HUES64 (cell line): ENCODE measurements at regions not wholly inside any gene's neighbourhood (a gene's known extent, or its start where the extent isn't known, plus 50 kb on each side); places are given as distances from the start of the nearest gene placed in this dataset.
"Not testable (repeated sequence)": the region's sequence is repeated elsewhere in the genome, so short reads cannot be mapped to it uniquely, and the experiment has no call there.

Experiments
- H3K27ac ChIP-seq: 2 replicates; pipeline ENCODE4 v1.7.0; 2013; ENCODE audit warnings: low read depth, low read length, inconsistent platforms
- H3K27me3 ChIP-seq: 2 replicates; pipeline ENCODE4 v1.6.1; 2013; ENCODE audit warnings: mild to moderate bottlenecking, low read length; ENCODE audit not compliant: insufficient read depth
- H3K36me3 ChIP-seq: 2 replicates; pipeline ENCODE4 v1.6.1; 2013; ENCODE audit warnings: mild to moderate bottlenecking, low read length; ENCODE audit not compliant: insufficient read depth
- H3K4me1 ChIP-seq: 2 replicates; pipeline ENCODE4 v1.6.1; 2013; ENCODE audit warnings: mild to moderate bottlenecking, low read length, moderate library complexity; ENCODE audit not compliant: insufficient read depth
- H3K4me3 ChIP-seq: 2 replicates; pipeline ENCODE4 v1.5.1; 2013; ENCODE audit warnings: mild to moderate bottlenecking, low read length, moderate library complexity
- H3K9ac ChIP-seq: 2 replicates; pipeline ENCODE4 v1.6.1; 2013; ENCODE audit warnings: mild to moderate bottlenecking, low read depth, low read length
- H3K9me3 ChIP-seq: 2 replicates; pipeline ENCODE4 v1.6.1; 2013; ENCODE audit warnings: low read depth, low read length; ENCODE audit not compliant: insufficient read depth
- whole genome bisulfite sequencing: fragments of 150-250, 120-280 bp; methylation state at CpG from one replicate; pipeline ENCODE4 v1.1.7; 2013; ENCODE audit warnings: missing lambda C conversion rate; 5-methylcytosine and 5-hydroxymethylcytosine counted together

DNA sequence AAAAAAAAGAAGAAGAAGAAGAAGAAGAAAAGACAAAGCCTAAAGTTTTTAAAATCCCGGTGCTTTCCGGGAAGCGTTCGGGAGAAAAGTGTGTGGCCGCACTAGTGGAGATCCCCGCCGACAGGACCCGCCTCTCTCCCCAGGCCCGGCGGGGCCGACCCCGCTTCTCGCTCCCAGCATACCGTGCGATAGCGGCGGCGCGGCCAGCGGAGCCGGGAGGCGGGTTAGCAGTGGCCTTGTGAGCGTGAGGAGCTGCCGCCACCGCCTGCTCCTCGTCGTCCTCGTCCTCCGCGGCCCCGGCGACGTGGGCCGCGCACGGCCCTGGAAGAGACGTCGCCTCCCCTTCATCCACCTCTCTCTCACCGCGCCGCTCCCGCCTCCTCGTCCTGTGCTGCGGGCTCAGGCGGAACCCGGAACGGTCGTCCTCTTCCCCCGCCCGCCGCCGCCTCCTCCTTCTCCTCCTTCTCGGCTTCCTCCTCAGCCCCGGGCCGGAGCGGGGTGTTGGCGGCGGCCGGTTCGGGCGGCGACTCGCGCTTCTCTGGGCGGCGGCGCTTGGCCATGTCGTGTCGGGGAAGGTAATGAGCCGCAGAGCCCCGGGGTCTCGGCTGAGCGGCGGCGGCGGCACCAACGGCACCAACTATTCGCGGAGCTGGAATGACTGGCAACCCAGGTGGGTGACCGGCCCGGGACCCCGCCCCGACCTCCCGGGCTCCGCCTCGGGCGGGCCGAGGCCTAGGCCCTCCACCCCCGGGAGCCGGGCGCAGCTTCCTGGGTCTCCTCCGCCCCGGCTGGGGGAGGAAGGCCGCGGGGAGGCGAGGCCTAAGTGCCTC, 62.6 kb upstream of the CDR2 start:
- H3K9me3 ChIP-seq, H3K36me3 ChIP-seq, H3K4me1 ChIP-seq, H3K27me3 ChIP-seq: not testable (repeated sequence)
- Histone ChIP-seq H3K4me3 (peak overlapping the region; percentile 94), H3K27ac (peak overlapping the region; percentile 82; the same call in 1 of the 2 replicates), H3K9ac (peak overlapping the region; percentile 93)
- under 1% methylated on average over 89 of the region's 96 CpGs for WGBS

DNA sequence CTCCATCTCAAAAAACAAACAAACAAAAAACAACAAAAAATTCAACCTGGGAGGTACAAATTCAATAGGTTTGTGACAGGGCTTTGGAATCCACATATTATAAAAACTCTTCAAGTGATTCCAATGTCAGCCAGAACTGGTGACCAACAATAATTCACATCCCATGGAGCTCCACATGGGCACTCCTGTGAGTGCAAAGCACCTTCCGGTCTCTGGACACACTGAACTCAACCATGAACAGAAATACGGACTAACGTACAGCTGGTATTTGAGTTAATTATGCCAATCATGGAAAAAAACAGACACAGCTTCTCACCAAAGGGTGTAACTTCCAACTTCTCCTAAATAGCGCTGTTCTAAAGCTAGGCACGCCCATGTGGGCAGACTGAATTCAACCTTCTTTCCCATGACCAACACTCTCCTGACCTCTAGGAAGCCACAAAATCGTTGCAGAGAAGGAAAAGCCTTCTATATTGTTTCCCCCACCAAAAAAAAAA, 62.0 kb upstream of the CDR2 start:
- H3K27ac ChIP-seq, H3K36me3 ChIP-seq, H3K4me1 ChIP-seq, H3K27me3 ChIP-seq, H3K9me3 ChIP-seq: not testable (repeated sequence)
- Histone ChIP-seq H3K4me3 (peak overlapping the region; percentile 94), H3K9ac (peak overlapping the region; percentile 93; the same call in 1 of the 2 replicates)
- WGBS = no CpG with 5 or more reads among the region's 6 CpGs

DNA sequence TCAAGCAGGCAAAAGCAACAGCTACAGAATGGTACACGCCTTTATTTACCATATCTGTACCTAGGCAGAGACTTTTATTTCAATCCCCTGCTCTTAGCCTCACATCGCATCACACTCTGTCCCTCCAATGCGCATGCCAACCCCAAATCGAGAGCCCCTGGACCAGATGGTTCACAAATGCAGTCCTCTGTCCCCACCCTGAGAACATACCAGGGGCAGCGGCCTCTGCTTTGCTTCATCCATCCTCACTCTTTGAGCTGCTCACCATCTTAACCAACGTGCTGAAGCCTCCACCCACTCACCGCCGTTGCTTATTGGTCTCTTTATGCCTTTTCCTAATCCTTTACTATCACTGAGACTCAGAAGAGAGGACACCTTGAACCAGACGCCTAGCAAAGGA, 56.9 kb upstream of the CDR2 start:
- not testable (repeated sequence) for H3K9me3 ChIP-seq, H3K4me1 ChIP-seq, H3K4me3 ChIP-seq, H3K27me3 ChIP-seq, H3K27ac ChIP-seq, H3K9ac ChIP-seq
- H3K36me3 ChIP-seq = peaks cover 26% of the 10 kb centered on the region
- WGBS = 95% methylated on average over 7 of the region's 9 CpGs

DNA sequence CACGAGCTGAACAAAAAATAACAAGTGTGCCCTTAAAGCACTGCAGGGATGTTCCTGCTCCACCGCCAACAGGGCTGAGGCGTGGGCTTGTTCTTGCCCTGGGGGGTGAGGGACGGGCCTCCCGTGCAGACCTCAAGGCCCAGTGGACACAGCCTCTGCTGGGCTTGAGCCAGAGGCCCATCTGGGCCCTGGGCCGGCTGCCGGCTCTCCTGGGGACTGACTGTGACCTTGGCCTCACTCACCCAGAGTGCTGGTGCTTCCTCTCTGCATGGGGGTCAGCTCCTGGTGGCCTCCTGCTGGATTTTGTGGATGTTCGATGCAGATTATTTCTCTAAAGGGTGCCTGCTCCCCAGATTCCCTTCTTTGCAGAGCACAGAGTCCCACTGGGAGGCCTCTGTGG, 54.2 kb upstream of the CDR2 start:
- Histone ChIP-seq H3K4me3 (no peak overlapping the region), H3K4me1 (no peaks in the 10 kb centered on the region), H3K9ac (no peak overlapping the region), H3K27ac (no peak overlapping the region), H3K36me3 (peaks cover 31% of the 10 kb centered on the region), H3K9me3 (no peaks in the 10 kb centered on the region), H3K27me3 (no peaks in the 10 kb centered on the region)
- 94% methylated on average over 8 of the region's 8 CpGs for WGBS

DNA sequence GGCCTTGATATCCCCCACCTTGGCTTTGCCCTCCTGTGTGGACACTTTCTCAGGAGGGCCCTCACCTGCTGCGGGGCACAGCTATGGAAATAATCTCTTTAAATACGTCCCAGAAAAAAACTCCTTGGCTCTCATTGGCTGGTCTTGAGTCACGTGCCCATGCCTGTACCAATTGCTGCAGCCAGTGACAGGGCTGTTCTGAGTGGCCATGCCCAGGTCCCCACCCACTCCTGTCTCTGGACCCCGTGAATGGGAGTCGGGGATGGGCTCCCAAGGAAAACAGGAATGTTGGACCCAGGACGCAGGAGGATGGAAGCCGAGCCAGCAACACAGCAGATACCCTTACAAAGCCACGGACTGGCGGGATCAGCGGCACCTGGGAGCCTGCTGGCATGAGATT, 53.1 kb upstream of the CDR2 start:
- Histone ChIP-seq H3K36me3 (peaks cover 33% of the 10 kb centered on the region), H3K9ac (no peak overlapping the region), H3K4me1 (no peaks in the 10 kb centered on the region), H3K27me3 (no peaks in the 10 kb centered on the region), H3K4me3 (no peak overlapping the region), H3K27ac (no peak overlapping the region), H3K9me3 (no peaks in the 10 kb centered on the region)
- whole genome bisulfite sequencing = 93% methylated on average over 10 of the region's 10 CpGs

DNA sequence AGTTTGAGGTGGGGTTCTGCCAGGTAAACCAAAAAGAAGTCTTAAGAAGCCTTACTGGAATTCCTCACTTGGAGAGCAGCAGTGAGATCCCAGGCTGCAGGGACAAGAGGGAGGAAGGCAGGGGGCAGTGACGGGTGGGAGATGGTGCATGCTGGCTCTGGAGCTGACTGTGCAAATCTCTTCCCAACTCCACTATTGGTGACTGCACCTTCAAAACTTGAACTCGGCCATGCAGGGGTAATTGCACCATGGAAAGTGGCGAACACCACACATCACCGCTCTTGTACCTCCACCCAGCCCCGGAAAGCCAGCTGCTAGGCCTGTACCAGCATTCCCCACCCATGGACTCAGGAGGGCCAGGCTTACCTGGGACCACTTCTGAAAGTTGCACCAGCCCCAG, 51.4 kb upstream of the CDR2 start:
- Histone ChIP-seq H3K4me1 (no peaks in the 10 kb centered on the region), H3K27ac (no peak overlapping the region), H3K36me3 (peaks cover 35% of the 10 kb centered on the region), H3K9me3 (no peaks in the 10 kb centered on the region), H3K9ac (no peak overlapping the region), H3K4me3 (no peak overlapping the region), H3K27me3 (no peaks in the 10 kb centered on the region)
- WGBS = 92% methylated on average over 5 of the region's 5 CpGs

DNA sequence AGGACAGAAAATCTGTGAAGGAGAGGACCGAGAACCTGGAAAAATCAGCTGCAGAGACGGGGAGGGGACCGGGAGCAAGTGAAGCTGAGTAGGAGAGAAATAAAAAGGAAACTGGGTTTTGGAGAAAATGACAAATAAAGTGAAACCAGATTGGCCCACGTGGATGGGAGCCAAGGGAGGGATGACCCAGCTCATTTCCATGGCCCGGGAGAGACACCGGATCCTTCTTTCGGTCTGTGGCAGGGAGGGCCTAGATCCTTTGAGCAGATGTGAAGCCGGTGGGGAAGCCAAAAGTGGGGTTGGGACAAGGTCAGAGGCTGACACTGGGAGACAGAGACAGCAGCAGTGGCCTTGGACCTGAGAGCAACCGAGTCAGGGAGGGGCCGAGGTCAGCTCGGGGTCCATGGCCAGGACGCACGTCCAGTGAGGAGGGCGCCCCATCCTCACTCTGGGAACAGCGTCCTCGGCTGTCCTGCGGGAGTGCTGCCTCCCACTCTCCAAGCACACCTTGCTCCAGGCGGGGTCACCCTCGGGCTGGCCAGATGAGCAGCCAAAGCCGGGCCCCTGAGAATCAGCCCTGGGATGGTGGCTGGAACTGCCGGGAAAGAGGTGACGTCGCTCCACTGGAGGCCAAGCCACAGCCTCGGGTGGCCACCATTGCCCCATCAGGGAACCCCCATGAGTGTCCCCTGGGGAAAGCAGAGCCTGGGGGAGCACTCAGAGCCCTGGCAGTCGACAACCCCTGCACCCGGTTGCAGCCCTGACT, 50.8 kb upstream of the CDR2 start:
- WGBS = 93% methylated on average over 26 of the region's 26 CpGs
- Histone ChIP-seq H3K36me3 (peaks cover 35% of the 10 kb centered on the region), H3K4me3 (no peak overlapping the region), H3K27ac (no peak overlapping the region), H3K9ac (no peak overlapping the region), H3K27me3 (no peaks in the 10 kb centered on the region), H3K9me3 (no peaks in the 10 kb centered on the region), H3K4me1 (no peaks in the 10 kb centered on the region)

DNA sequence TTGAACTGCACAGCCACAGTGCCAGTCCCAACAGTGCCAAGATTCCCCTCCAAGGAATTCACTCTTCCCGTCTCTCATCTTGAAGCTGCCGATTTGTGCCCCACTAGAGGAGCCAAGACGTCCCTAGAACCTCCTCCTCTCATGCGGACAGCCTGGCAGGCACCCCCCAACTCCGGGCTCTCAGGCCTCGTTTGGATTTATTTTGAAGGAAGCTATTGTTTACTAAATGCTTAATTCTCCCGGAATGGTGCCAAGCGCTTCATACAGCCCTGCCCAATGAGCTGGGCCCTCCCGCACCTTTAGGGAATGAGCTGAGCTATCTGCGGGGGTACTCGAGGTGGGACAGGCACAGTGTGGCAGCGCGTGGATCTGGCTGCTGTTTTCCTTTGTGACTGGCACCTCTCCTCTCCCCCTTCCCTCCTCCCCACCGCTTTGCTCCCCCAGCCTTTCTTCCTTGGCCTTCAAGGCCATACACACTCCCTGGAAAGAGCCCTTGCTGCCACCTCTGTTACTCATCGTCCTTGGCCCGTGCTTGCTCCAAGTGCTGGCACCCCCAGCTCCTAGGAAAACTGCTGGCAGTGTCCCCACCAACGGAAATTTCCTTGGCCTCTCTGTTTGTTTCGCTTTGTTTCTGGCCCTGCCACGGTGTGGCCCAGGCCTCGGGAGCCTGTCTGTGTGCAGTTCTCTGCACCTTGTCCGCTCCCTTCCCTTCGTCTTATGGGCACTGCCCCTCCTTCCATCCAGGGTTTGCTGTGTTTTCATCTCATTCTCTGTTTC, 49.9 kb upstream of the CDR2 start:
- H3K9ac ChIP-seq = no peak overlapping the region
- H3K4me3 ChIP-seq = no peak overlapping the region
- no peaks in the 10 kb centered on the region for H3K27me3 ChIP-seq
- H3K27ac ChIP-seq = no peak overlapping the region
- no peaks in the 10 kb centered on the region for H3K9me3 ChIP-seq
- no peaks in the 10 kb centered on the region for H3K4me1 ChIP-seq
- H3K36me3 ChIP-seq = peaks cover 37% of the 10 kb centered on the region
- 96% methylated on average over 22 of the region's 22 CpGs for WGBS
